ENCODE measurements at regions not wholly inside any gene's neighbourhood (a gene's known extent, or its start where the extent isn't known, plus 50 kb on each side); places are given as distances from the start of the nearest gene placed in this dataset.
"Not testable (repeated sequence)": the region's sequence is repeated elsewhere in the genome, so short reads cannot be mapped to it uniquely, and the experiment has no call there.

DNA sequence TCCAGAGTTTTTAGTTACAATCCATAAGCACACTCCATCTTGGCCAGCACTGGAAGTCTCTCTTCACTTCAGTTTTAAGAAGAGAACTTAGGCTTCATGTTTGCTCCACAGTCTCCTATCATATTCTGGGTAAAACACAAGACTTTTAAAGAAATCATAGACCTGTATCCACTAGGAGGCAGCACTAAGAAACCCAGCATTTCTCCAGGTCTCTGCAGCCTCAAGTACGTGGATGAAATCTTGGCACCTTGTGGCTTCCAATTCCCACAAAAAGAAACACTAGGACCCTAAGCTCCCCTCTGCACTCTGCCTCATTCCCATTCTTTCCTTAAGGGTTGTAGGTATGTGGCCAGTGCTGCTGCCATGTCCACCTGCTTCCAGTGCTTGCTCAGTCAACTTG, 367.3 kb upstream of the CASK start:
- no peaks in the 10 kb centered on the region for H3K4me1 Mint-ChIP-seq (ENCODE audit: low read depth, unreplicated experiment)
- no peaks in the 10 kb centered on the region for H3K36me3 Mint-ChIP-seq (ENCODE audit: unreplicated experiment)
- DNase-seq, result no peak
- H3K4me3 Mint-ChIP-seq (ENCODE audit: unreplicated experiment), result no peak overlapping the region
- no peaks in the 10 kb centered on the region for H3K9me3 Mint-ChIP-seq (ENCODE audit: unreplicated experiment)
- TF ChIP-seq, protein P1, sequence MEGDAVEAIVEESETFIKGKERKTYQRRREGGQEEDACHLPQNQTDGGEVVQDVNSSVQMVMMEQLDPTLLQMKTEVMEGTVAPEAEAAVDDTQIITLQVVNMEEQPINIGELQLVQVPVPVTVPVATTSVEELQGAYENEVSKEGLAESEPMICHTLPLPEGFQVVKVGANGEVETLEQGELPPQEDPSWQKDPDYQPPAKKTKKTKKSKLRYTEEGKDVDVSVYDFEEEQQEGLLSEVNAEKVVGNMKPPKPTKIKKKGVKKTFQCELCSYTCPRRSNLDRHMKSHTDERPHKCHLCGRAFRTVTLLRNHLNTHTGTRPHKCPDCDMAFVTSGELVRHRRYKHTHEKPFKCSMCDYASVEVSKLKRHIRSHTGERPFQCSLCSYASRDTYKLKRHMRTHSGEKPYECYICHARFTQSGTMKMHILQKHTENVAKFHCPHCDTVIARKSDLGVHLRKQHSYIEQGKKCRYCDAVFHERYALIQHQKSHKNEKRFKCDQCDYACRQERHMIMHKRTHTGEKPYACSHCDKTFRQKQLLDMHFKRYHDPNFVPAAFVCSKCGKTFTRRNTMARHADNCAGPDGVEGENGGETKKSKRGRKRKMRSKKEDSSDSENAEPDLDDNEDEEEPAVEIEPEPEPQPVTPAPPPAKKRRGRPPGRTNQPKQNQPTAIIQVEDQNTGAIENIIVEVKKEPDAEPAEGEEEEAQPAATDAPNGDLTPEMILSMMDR (IDR thresholded peaks at IDR 0.05; ENCODE audit: partially characterized antibody, unreplicated experiment), result no peak
- no peak overlapping the region for H3K27ac Mint-ChIP-seq (ENCODE audit: unreplicated experiment)
- H3K27me3 Mint-ChIP-seq (ENCODE audit: unreplicated experiment), result no peaks in the 10 kb centered on the region

DNA sequence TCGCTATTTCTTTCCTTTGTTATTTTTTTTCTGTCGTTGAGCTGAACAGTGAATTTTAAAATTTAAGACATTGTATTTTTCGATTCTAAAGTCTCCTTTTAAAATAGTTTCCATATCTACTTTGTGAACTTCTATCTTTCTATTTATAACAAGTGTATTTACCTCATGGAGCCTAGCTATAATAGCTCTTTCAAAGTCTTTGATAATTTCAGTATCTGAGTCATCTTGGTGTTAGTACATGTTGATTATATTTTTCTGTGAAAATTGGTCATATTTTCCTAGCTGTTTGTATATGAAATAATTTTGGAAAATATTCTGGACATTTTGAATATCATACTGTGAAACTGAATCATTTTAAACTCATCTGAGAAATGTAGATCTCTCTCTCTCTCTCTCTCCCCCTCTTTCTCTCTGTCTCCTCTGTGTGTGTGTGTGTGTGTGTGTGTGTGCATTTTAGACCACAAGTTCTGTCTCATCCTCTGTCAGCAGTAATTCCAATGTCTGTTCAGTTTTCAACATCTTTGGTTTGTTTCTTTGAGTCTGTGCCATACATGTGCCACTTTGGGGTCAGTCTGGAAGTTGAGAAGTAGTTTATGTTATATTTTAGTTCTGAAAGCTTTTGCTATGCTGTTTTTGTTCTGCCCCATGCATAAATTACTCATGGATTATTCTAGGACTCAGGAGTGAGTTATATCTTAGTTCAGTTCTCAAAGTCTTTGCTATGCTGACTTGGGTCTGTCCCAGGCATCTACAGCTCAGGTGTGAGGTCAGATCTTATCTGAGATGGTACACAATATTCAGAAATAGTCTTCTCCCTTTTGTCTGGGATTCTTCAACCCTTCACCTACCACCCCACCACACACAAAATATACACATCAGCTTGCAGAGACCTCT, 366.4 kb upstream of the CASK start:
- Mint-ChIP-seq H3K4me1 (ENCODE audit: low read depth, unreplicated experiment) (no peaks in the 10 kb centered on the region), H3K27me3 (ENCODE audit: unreplicated experiment) (no peaks in the 10 kb centered on the region), H3K4me3 (ENCODE audit: unreplicated experiment) (no peak overlapping the region), H3K9me3 (ENCODE audit: unreplicated experiment) (no peaks in the 10 kb centered on the region), H3K36me3 (ENCODE audit: unreplicated experiment) (no peaks in the 10 kb centered on the region), H3K27ac (ENCODE audit: unreplicated experiment) (no peak overlapping the region)
- TF ChIP-seq, protein P1 (IDR thresholded peaks at IDR 0.05; ENCODE audit: partially characterized antibody, unreplicated experiment), result no peak
- no peak for DNase-seq

DNA sequence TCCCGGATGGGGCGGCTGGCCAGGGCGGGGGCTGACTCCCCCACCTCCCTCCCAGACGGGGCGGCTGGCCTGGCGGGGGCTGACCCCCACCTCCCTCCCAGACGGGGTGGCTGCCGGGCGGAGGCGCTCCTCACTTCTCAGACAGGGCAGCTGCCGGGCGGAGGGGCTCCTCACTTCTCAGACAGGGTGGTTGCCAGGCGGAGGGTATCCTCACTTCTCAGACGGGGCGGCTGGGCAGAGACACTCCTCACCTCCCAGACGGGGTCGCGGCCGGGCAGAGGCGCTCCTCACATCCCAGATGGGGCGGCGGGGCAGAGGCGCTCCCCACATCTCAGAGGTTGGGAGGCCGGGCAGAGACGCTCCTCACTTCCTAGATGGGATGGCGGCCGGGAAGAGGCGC, 362.3 kb upstream of the CASK start:
- not testable (repeated sequence) for H3K36me3 Mint-ChIP-seq (ENCODE audit: unreplicated experiment); H3K27me3 Mint-ChIP-seq (ENCODE audit: unreplicated experiment); H3K4me3 Mint-ChIP-seq (ENCODE audit: unreplicated experiment); DNase-seq; H3K9me3 Mint-ChIP-seq (ENCODE audit: unreplicated experiment); H3K4me1 Mint-ChIP-seq (ENCODE audit: low read depth, unreplicated experiment); H3K27ac Mint-ChIP-seq (ENCODE audit: unreplicated experiment)

DNA sequence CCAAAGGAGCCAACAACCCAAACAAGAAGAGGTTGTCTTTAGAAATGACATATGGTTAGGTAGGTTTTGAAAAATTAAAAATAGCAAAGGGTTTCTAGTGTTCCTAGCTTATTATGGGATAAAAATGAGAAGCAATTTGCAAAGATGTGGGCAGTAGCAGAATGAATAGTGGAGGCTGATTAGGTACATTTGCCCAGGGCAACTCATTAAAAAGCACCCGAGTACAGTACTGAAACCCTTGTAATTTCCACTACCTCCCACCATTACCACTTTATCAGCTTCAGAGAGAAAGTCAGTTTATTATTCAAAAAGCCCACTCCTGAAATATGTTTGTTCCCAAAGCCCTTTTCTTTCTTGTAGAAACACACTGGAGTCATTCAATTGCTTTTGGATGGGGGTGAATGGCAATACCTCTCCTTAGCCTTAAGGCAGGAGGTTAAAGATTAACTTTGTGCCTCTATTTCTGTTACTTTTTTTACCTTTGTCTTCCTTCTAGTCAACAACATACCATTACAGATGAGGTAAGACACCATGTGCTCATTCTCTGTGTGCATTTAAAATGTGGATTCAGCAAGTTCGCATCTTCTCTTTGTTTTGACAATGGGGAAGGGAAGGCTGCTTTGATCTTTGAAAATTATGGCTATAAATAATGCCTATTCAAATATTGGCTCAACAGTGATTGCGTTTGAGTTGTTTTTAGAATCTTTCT, 353.8 kb upstream of the CASK start:
- no peak overlapping the region for H3K4me3 Mint-ChIP-seq (ENCODE audit: unreplicated experiment)
- H3K9me3 Mint-ChIP-seq (ENCODE audit: unreplicated experiment), result no peaks in the 10 kb centered on the region
- DNase-seq, result no peak
- no peak overlapping the region for H3K27ac Mint-ChIP-seq (ENCODE audit: unreplicated experiment)
- H3K27me3 Mint-ChIP-seq (ENCODE audit: unreplicated experiment), result no peaks in the 10 kb centered on the region
- no peaks in the 10 kb centered on the region for H3K4me1 Mint-ChIP-seq (ENCODE audit: low read depth, unreplicated experiment)
- TF ChIP-seq, protein P1 (IDR thresholded peaks at IDR 0.05; ENCODE audit: partially characterized antibody, unreplicated experiment), result no peak
- no peaks in the 10 kb centered on the region for H3K36me3 Mint-ChIP-seq (ENCODE audit: unreplicated experiment)

DNA sequence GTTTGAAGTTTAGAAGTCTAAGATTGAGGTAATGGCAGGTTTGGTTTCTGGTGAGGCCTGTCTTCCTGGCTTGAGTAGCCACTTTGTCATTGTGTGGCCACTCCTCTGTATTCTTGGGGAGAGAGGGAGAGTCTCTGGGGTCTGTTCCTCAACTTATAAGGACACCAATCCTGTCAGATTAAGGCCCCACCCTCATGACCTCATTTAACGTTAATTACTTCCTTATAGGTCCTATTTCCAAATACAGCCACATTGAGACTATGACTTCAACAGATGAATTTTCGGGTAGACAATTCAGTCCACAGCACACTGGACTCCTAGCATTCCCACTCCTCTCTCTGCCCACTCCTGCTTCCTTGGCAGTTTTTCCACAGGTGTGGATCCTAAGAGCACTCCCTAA, 350.8 kb upstream of the CASK start:
- TF ChIP-seq, protein P1 (IDR thresholded peaks at IDR 0.05; ENCODE audit: partially characterized antibody, unreplicated experiment), result no peak
- Mint-ChIP-seq H3K9me3 (ENCODE audit: unreplicated experiment) (no peaks in the 10 kb centered on the region), H3K4me3 (ENCODE audit: unreplicated experiment) (no peak overlapping the region), H3K4me1 (ENCODE audit: low read depth, unreplicated experiment) (no peaks in the 10 kb centered on the region), H3K27me3 (ENCODE audit: unreplicated experiment) (no peaks in the 10 kb centered on the region), H3K36me3 (ENCODE audit: unreplicated experiment) (no peaks in the 10 kb centered on the region), H3K27ac (ENCODE audit: unreplicated experiment) (no peak overlapping the region)
- DNase-seq, result no peak
